Kidney (tissue), 13 donors: ENCODE measurements at regions not wholly inside any gene's neighbourhood (a gene's known extent, or its start where the extent isn't known, plus 50 kb on each side); places are given as distances from the start of the nearest gene placed in this dataset.
"Not testable (repeated sequence)": the region's sequence is repeated elsewhere in the genome, so short reads cannot be mapped to it uniquely, and the experiment has no call there.

Experiments used
- DNase-seq, 5 donors: peaks; one replicate each; pipeline ENCODE4 v3.0.0-alpha.2; 2013 to 2020
- FAIRE-seq: peaks from 2 replicates; lab custom pipeline; 2012; peaks lifted over from hg19 to GRCh38; lab: Jason Lieb, UNC
- H3K27ac ChIP-seq, 2 donors: one replicate each; pipeline ENCODE4 v1.7.0; 2013; ENCODE audit warnings: low read depth in 2 of 2, low read length in 2 of 2, inconsistent platforms in 1 of 2
- H3K27me3 ChIP-seq: one replicate; pipeline ENCODE4 v1.7.1; 2013; ENCODE audit warnings: low read length, inconsistent platforms; ENCODE audit not compliant: control insufficient read depth, insufficient read depth
- H3K36me3 ChIP-seq, 3 donors: one replicate each; pipeline versions ENCODE4 v1.7.0 to v1.7.1; 2013; ENCODE audit warnings: low read length in 3 of 3, control low read depth in 1 of 3, inconsistent platforms in 1 of 3; ENCODE audit not compliant: insufficient read depth in 3 of 3, control insufficient read depth in 2 of 3
- H3K4me1 ChIP-seq, 3 donors: one replicate each; pipeline versions ENCODE4 v1.7.0 to v1.7.1; 2013; ENCODE audit warnings: low read length in 3 of 3, inconsistent platforms in 1 of 3, low read depth in 1 of 3; ENCODE audit not compliant: control insufficient read depth in 2 of 3, insufficient read depth in 2 of 3
- H3K4me3 ChIP-seq, 3 donors: one replicate each; pipeline versions ENCODE4 v1.7.0 to v1.8.1; 2013; ENCODE audit warnings: low read length in 3 of 3, control low read depth in 1 of 3, inconsistent platforms in 1 of 3
- H3K9ac ChIP-seq, 3 donors: one replicate each; pipeline versions ENCODE4 v1.7.0 to v1.7.1; 2013; ENCODE audit warnings: low read length in 3 of 3, control low read depth in 1 of 3, inconsistent platforms in 1 of 3
- H3K9me3 ChIP-seq, 3 donors: one replicate each; pipeline versions ENCODE4 v1.7.0 to v1.7.1; 2013; ENCODE audit warnings: low read length in 3 of 3, control low read depth in 1 of 3, inconsistent platforms in 1 of 3; ENCODE audit not compliant: control insufficient read depth in 2 of 3, insufficient read depth in 1 of 3
- CTCF ChIP-seq: IDR thresholded peaks from 3 replicates; pipeline ENCODE4 v1.5.1; 2012; ENCODE audit warnings: mild to moderate bottlenecking, moderate library complexity, borderline replicate concordance; ENCODE audit not compliant: insufficient read depth; ENCODE audit errors: extremely low read depth
- intact Hi-C: fragments of 100-400 bp; cut with DNase I; formaldehyde crosslinking; loops from one replicate; pipeline ENCODE4 v1.11.1; 2022
- donor health status: control.
- donor health status: control.
- donor health status: control.
- donor health status: control.
- donor health status: control.
- donor health status: DM: yes; HTN: yes; CAD: no.
- donor health status: Normal renal cell carcinoma (clear cell type).

- H3K27ac ChIP-seq: no peak overlapping the region
- no peaks in the 10 kb centered on the region for H3K36me3 ChIP-seq
- no peak overlapping the region for H3K4me3 ChIP-seq
- DNase-seq (no peak), FAIRE-seq (no peak)
- no peaks in the 10 kb centered on the region for H3K9me3 ChIP-seq
- no peak overlapping the region for H3K9ac ChIP-seq
- intact Hi-C loops: no loop called here
- H3K27me3 ChIP-seq: no peaks in the 10 kb centered on the region
- TF ChIP-seq CTCF: no peak
- no peaks in the 10 kb centered on the region for H3K4me1 ChIP-seq
These were observed 412.3 kb downstream of the MAT2B start for GRCh38 chr5:163917747-163918146.

GRCh38 chr5:163934990-163935389 lies 429.6 kb downstream of the MAT2B start:
- H3K9me3 ChIP-seq, H3K9ac ChIP-seq, H3K27me3 ChIP-seq, H3K36me3 ChIP-seq, FAIRE-seq, H3K4me1 ChIP-seq, intact Hi-C loops, DNase-seq, H3K27ac ChIP-seq, H3K4me3 ChIP-seq: not testable (repeated sequence)

- intact Hi-C loops: no loop called here
- DNase-seq (no peak), FAIRE-seq (no peak)
- H3K4me1 ChIP-seq: no peaks in the 10 kb centered on the region
- TF ChIP-seq CTCF: no peak
- no peaks in the 10 kb centered on the region for H3K9me3 ChIP-seq
- no peak overlapping the region for H3K27ac ChIP-seq
- H3K4me3 ChIP-seq: no peak overlapping the region
- no peaks in the 10 kb centered on the region for H3K27me3 ChIP-seq
- no peaks in the 10 kb centered on the region for H3K36me3 ChIP-seq
- H3K9ac ChIP-seq: no peak overlapping the region
These were observed 433.2 kb downstream of the MAT2B start for GRCh38 chr5:163938595-163938994.

GRCh38 chr5:163941079-163941478 lies 435.7 kb downstream of the MAT2B start:
- Histone ChIP-seq H3K27ac (no peak overlapping the region), H3K4me3 (no peak overlapping the region), H3K9me3 (no peaks in the 10 kb centered on the region), H3K36me3 (no peaks in the 10 kb centered on the region), H3K4me1 (no peaks in the 10 kb centered on the region), H3K9ac (no peak overlapping the region), H3K27me3 (no peaks in the 10 kb centered on the region)
- intact Hi-C loops: no loop called here
- no peak for TF ChIP-seq CTCF
- DNase-seq (no peak), FAIRE-seq (no peak)
